GM12878 (cell line): ENCODE measurements at regions not wholly inside any gene's neighbourhood (a gene's known extent, or its start where the extent isn't known, plus 50 kb on each side); places are given as distances from the start of the nearest gene placed in this dataset.

ENCODE experiments used
- CTCF ChIP-seq, 3 experiments: IDR thresholded peaks in 2 of 3; conservative IDR thresholded peaks in 1 of 3; 2 replicates each; pipeline ENCODE4 v1.5.1; 2011; ENCODE audit warnings: low read depth in 3 of 3, low read length in 3 of 3, mild to moderate bottlenecking in 3 of 3, control low read depth in 2 of 3, moderate library complexity in 2 of 3, inconsistent platforms in 1 of 3, mixed read lengths in 1 of 3; ENCODE audit not compliant: control insufficient read depth in 2 of 3, insufficient read depth in 1 of 3; ENCODE audit errors: extremely low read depth in 1 of 3
- ESRRA ChIP-seq: IDR thresholded peaks from 2 replicates; pipeline ENCODE4 v1.6.1; 2012; ENCODE audit warnings: mild to moderate bottlenecking, low read length, improper control_type of control experiment
- EZH2 ChIP-seq: IDR thresholded peaks from 2 replicates; pipeline ENCODE4 v1.6.1; 2012; ENCODE audit warnings: low read depth, mild to moderate bottlenecking, control low read depth, inconsistent platforms, low read length, borderline replicate concordance; ENCODE audit not compliant: control insufficient read depth
- HSF1 ChIP-seq: fragments of 150-350 bp; IDR thresholded peaks from 2 replicates; pipeline ENCODE4 v1.6.1; 2014; ENCODE audit warnings: mild to moderate bottlenecking, low read depth, low read length
- NFYA ChIP-seq: IDR thresholded peaks from 2 replicates; pipeline ENCODE4 v1.6.1; 2011; ENCODE audit warnings: low read depth, mild to moderate bottlenecking, low read length, improper control_type of control experiment, borderline replicate concordance
- POLR2A ChIP-seq: IDR thresholded peaks from 2 replicates; pipeline ENCODE4 v1.6.1; 2011; ENCODE audit warnings: low read depth, mild to moderate bottlenecking, low read length
- POLR2AphosphoS5 ChIP-seq: IDR thresholded peaks from 2 replicates; pipeline ENCODE4 v1.6.1; 2011; ENCODE audit warnings: mild to moderate bottlenecking, low read length, inconsistent platforms
- POU2F2 ChIP-seq: IDR thresholded peaks from 3 replicates; pipeline ENCODE4 v1.6.1; 2011; ENCODE audit warnings: low read depth, mild to moderate bottlenecking, low read length, borderline replicate concordance
- RELA ChIP-seq: fragments of 450-650 bp; IDR thresholded peaks from 2 replicates; pipeline ENCODE4 v1.8.0; 2014; ENCODE audit warnings: borderline replicate concordance; ENCODE audit not compliant: partially characterized antibody
- RFX5 ChIP-seq: IDR thresholded peaks from 2 replicates; pipeline ENCODE4 v1.6.1; 2011; ENCODE audit warnings: low read depth, low read length, improper control_type of control experiment
- YY1 ChIP-seq: IDR thresholded peaks from 2 replicates; pipeline ENCODE4 v1.6.1; 2011; ENCODE audit warnings: low read depth, mild to moderate bottlenecking, low read length

- TF ChIP-seq POLR2A: no peak
- no peak for TF ChIP-seq POU2F2
- TF ChIP-seq RELA: no peak
- no peak for TF ChIP-seq ESRRA
- TF ChIP-seq YY1: no peak
- TF ChIP-seq EZH2: no peak
- TF ChIP-seq RFX5: no peak
- no peak for TF ChIP-seq CTCF (IDR thresholded peaks at IDR 0.05 in 2 of 3, conservative IDR thresholded peaks at IDR 0.05 in 1 of 3; ENCODE audit: control insufficient read depth in 2 of 3, extremely low read depth in 1 of 3, insufficient read depth in 1 of 3, low read depth in 3 of 3, low read length in 3 of 3)
- no peak for TF ChIP-seq POLR2AphosphoS5
- no peak for TF ChIP-seq HSF1
- TF ChIP-seq NFYA: no peak
These were observed 323.5 kb downstream of the PHF14 start for GRCh38 chr7:11297126-11297625.
